OCI-LY7 (cell line): ENCODE measurements at regions not wholly inside any gene's neighbourhood (a gene's known extent, or its start where the extent isn't known, plus 50 kb on each side); places are given as distances from the start of the nearest gene placed in this dataset.

ENCODE experiments used
- CTCF ChIP-seq: fragments of 200-600 bp; sonication (generic); conservative IDR thresholded peaks from 2 replicates; pipeline ENCODE4 v1.5.1; 2014; ENCODE audit warnings: mild to moderate bottlenecking, antibody characterized with exemption, low read length, moderate library complexity, mixed read lengths
- EZH2phosphoT487 ChIP-seq: fragments of 200-600 bp; sonication (generic); IDR thresholded peaks from 2 replicates; pipeline ENCODE4 v1.6.1; 2018; ENCODE audit warnings: low read depth, borderline replicate concordance, mild to moderate bottlenecking, mixed run types, antibody characterized with exemption, low read length, moderate library complexity, mixed read lengths

- no peak for TF ChIP-seq CTCF
- no peak for TF ChIP-seq EZH2phosphoT487
Observed at GRCh38 chr13:76607866-76608265, 278.3 kb downstream of the KCTD12 start.
